KG1 (cell line): ENCODE measurements at regions not wholly inside any gene's neighbourhood (a gene's known extent, or its start where the extent isn't known, plus 50 kb on each side); places are given as distances from the start of the nearest gene placed in this dataset.

Experiments
- DNase-seq: peaks from one replicate; lab custom pipeline; 2025; lab: John Stamatoyannopoulos, UW

- DNase-seq = no peak
Measured at GRCh38 chr3:159844801-159845261, 143.8 kb upstream of the IL12A start.

- DNase-seq = no peak
Measured at GRCh38 chr3:159845737-159846136, 142.9 kb upstream of the IL12A start.

GRCh38 chr3:159846255-159846654 is 142.4 kb upstream of the IL12A start:
- no peak for DNase-seq

- no peak for DNase-seq
Measured at GRCh38 chr3:159848348-159849118, 140.1 kb upstream of the IL12A start.

- no peak for DNase-seq
Measured at GRCh38 chr3:159850481-159850880, 138.2 kb upstream of the IL12A start.

- no peak for DNase-seq
Measured at GRCh38 chr3:159852266-159852665, 136.4 kb upstream of the IL12A start.

GRCh38 chr3:159852821-159853505 is 135.7 kb upstream of the IL12A start:
- no peak for DNase-seq

GRCh38 chr3:159853506-159853864 is 135.2 kb upstream of the IL12A start:
- DNase-seq = no peak

GRCh38 chr3:159854500-159855124 is 134.0 kb upstream of the IL12A start:
- no peak for DNase-seq

- no peak for DNase-seq
Measured at GRCh38 chr3:159855599-159856346, 132.9 kb upstream of the IL12A start.

GRCh38 chr3:159856590-159857104 is 132.0 kb upstream of the IL12A start:
- DNase-seq = no peak

GRCh38 chr3:159857840-159858239 is 130.8 kb upstream of the IL12A start:
- DNase-seq = no peak

GRCh38 chr3:159858650-159859049 is 130.0 kb upstream of the IL12A start:
- no peak for DNase-seq

GRCh38 chr3:159859424-159859823 is 129.2 kb upstream of the IL12A start:
- no peak for DNase-seq

- DNase-seq = no peak
Measured at GRCh38 chr3:159859836-159860235, 128.8 kb upstream of the IL12A start.

- no peak for DNase-seq
Measured at GRCh38 chr3:159860269-159861116, 128.1 kb upstream of the IL12A start.

GRCh38 chr3:159861369-159861987 is 127.2 kb upstream of the IL12A start:
- no peak for DNase-seq

GRCh38 chr3:159865041-159865579 is 123.5 kb upstream of the IL12A start:
- no peak for DNase-seq

GRCh38 chr3:159866201-159866746 is 122.4 kb upstream of the IL12A start:
- no peak for DNase-seq

GRCh38 chr3:159867372-159867771 is 121.3 kb upstream of the IL12A start:
- DNase-seq = no peak
